HuH-7 (cell line): ENCODE measurements at regions not wholly inside any gene's neighbourhood (a gene's known extent, or its start where the extent isn't known, plus 50 kb on each side); places are given as distances from the start of the nearest gene placed in this dataset.
A peak's percentile ranks its signal among the peaks of the same experiment; 100 is the strongest.
"Not testable (repeated sequence)": the region's sequence is repeated elsewhere in the genome, so short reads cannot be mapped to it uniquely, and the experiment has no call there.

Source experiments
- DNase-seq: peaks from one replicate; pipeline ENCODE4 v3.0.0; 2011; ENCODE audit warnings: low spot score

GRCh38 chr2:84132370-84132769, 326.7 kb downstream of the SUCLG1 start:
- no peak for DNase-seq

DNA sequence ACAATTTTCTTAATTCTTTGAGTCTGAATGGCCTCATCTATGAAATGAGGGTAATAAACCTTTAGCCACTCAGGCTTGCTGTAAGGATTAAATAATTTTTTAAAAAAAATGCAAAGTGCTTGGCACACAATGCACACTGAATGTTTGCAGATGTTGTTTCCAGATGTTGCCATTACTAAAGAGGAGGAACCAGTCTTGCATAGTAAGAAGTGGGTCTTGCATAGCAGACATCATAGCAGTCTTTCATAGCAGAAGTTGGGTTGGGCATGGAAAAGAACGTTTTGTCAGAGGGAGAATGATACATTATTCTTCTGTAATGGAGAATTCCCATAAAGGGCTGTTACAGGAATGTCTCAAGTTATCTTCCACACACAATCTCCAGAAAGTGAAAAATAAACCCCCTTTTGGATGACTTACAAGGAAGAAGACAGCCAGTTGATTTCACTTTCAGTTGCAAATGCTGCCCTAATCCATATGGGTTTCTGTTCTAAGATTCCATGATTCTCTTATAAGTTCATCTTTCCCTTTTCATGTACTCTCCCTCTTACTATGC, 327.7 kb downstream of the SUCLG1 start:
- no peak for DNase-seq

DNA sequence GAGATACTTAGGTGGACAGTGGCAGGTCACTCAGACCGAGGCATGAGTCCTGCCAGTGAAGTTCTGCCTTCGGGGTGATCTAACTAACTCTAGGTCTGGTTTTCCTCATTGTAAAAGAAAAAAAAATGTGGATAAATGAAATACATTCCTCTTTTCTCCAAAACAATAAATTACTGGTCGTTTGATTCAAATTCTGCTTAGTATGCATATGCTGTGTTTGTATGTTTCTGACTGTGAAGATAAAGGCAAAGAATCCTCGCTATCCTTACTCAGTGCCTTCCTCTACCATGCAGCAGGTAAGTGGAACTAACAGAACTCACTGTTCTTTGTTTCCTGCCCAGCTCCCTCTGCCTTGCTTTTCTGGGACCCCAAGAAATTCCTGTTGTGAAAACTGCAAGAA, 330.1 kb downstream of the SUCLG1 start:
- DNase-seq, result no peak

- not testable (repeated sequence) for DNase-seq
Measured at GRCh38 chr2:84127812-84128211, 331.3 kb downstream of the SUCLG1 start.

DNA sequence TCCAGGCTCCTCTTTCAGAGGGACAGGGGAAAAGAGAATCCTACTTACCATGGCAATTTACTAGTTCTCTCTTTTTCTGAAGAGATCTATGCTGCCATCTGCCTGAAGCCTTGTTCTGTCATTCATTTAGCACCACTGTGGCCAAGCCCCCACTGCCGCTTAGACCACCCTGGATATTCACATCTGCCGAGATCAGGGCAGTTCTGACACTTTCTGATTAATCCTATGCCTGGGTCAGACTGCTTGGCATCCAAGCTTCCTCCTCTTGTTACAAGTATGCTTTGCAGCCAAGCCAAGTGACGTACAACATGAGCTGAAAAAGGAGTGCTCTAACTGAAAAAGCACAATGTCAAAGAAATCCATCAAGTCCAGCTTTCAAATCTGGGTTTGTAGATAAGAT, 332.6 kb downstream of the SUCLG1 start:
- DNase-seq, result no peak

DNA sequence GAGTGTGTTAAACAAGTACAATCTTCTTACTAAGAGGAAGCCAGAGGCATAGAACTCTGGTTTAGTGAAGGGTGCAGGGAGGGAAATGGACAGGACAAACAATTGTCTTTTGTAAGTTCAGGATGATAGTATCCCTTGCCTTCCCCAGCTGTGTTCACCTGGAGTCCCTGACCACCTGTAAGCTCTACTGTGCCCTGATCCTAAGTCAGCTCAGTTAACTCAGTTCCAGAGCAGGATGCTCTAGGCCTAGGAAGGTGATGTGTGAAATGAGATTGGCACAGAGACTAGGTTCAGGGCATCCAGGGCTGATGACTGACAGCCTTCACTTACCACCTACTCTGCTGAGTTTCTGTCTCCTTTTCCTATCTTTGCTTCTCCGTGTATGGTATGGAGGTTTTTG, 333.0 kb downstream of the SUCLG1 start:
- no peak for DNase-seq

- no peak for DNase-seq
Measured at GRCh38 chr2:84116143-84116542, 342.9 kb downstream of the SUCLG1 start.

GRCh38 chr2:84115173-84115857, 343.8 kb downstream of the SUCLG1 start:
- no peak for DNase-seq

GRCh38 chr2:84103816-84104527, 355.1 kb downstream of the SUCLG1 start:
- not testable (repeated sequence) for DNase-seq

DNA sequence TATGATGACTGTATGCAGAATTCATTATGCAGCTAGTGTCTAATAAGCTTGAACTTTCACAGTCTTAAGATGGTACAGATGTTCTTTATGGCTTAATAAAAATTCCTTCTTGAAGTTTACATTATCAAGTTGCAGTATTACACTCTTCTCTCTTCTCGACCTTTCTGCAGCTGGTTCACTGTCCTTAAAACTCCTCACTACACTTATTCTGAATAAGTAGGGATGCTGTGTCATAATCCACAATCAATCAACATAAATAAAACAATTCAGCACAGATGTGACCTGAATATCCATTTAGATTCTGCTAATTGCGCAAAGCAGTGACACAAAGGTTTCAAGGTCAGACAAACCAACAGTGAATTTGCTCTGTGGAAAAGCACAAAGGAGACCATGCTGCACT, 356.8 kb downstream of the SUCLG1 start:
- no peak for DNase-seq

GRCh38 chr2:84088656-84089055, 370.4 kb downstream of the SUCLG1 start:
- no peak for DNase-seq

DNA sequence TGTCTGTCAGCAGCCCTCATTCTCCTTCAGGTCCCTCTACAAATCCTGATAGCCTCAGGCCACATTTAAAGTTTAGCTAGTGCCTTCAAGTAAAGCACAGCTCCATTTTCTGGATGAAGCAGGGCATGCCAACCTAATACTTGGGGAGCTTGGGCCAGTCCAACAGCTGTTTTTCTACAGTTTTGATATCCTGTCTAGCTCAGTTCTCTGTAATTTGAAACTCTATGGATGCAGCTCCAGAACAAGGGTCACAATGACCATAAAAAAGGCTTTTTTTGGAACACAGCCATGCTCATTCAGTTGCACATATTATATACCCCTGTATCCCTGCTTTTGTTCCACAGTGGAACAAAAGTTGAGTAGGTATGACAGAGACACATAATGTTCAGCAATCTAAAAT, 373.5 kb downstream of the SUCLG1 start:
- no peak for DNase-seq

DNA sequence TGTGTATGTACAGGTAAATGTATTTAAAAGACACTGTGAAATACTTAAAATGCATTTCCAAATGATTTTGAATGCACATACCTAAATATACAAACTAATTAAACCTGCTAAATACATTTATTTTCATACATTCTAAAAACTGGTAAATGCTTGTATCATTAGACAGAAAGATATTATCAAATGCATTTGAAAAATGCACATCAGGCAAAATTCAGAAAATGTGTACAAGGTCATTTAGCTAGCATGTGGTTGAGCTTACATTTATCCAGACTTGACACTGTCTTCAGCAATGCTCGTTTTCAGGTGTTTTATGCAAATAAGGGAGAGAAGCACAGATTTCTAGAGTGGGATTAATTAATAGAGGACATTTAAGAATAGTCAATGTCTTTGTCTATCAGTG, 374.2 kb downstream of the SUCLG1 start:
- no peak for DNase-seq

- DNase-seq, result no peak
Measured at GRCh38 chr2:84083984-84084383, 375.1 kb downstream of the SUCLG1 start.

GRCh38 chr2:84078471-84078870, 380.6 kb downstream of the SUCLG1 start:
- no peak for DNase-seq

- peak; percentile 9 for DNase-seq
Measured at GRCh38 chr2:84077496-84077895, 381.6 kb downstream of the SUCLG1 start.

GRCh38 chr2:84071050-84071449, 388.0 kb downstream of the SUCLG1 start:
- DNase-seq, result no peak

DNA sequence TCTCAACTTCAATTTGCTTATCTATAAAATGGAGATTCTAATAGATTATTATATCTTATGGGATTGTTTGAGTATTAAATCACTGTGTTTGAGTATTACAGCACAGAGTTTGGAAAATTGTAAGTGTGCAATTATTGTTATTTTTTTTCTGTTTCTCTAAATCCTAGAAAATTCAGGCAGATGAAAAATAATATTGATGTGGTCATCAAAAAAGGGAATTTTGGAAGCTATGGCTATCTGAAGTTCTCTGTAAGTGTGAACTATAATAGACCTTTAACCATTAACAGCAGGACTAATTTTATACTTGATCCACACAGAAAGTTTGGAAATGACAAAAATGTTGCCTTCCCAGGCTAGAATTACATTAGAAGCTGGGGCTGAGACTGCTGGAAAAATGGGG, 393.2 kb downstream of the SUCLG1 start:
- DNase-seq, result no peak

DNA sequence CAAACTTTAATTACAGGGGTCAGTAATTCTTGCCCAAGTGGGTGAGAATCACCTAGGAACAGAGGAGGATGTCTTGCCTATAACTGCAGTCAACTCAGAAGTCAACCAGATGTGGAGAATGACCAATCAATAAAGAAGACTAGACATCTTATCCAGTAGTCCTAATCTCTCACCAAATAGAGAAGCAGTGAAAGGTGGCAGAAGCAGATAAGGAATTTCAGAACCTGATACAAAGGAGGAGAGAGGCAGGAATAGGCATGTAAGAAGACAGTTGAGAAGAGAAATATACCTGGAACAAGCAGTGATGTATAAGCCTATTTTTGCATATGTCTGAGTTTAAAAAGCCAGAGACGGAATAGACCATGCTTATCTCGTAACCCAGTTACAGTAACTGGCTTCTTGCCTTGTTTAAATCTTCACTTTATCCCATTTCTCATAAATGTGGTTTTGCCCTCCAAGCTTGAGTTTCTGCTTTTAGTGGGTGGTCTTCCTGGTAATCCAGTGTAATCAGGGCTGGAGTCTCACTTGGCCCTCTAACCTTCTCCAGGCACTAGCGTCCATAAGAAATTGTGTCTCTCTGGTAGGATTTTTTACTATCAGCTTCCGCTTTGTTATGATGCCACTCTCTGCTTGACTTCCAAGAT, 401.0 kb downstream of the SUCLG1 start:
- DNase-seq, result no peak

DNA sequence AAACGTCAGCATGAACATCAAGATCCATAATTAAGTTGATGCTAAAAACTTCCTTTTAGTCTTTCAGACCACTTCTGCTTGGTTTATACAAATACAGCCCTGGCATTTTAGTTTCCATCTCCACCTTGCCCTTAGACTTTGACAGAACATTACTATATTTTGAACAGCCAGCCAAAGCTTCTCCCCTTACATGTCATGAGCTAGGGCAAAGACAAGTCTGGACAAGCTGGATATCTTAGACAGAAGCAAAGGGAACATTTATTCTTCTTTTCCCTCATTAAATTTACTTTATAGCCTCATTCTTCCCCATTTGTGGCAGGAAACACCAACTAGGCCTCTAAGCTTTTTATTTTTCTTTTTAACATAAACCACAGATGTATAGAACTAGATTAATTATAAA, 403.3 kb downstream of the SUCLG1 start:
- DNase-seq, result no peak

DNA sequence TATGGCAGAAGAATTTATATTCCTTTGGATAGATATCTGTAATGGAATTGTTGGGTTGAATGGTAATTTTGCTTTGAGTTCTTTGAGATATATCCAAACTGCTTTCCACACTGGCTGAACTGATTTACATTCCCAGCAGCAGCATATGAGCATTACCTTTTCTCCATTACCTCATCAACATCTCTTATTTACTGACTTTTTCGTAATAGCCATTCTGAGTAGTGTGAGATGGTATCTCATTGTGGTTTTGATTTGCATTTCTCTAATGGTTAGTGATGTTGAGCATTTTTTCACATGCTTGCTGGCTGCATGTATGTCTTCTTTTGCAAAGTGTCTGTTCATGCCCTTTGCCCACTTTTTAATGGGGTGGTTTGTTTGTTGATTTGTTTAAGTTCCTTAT, 404.5 kb downstream of the SUCLG1 start:
- not testable (repeated sequence) for DNase-seq

DNA sequence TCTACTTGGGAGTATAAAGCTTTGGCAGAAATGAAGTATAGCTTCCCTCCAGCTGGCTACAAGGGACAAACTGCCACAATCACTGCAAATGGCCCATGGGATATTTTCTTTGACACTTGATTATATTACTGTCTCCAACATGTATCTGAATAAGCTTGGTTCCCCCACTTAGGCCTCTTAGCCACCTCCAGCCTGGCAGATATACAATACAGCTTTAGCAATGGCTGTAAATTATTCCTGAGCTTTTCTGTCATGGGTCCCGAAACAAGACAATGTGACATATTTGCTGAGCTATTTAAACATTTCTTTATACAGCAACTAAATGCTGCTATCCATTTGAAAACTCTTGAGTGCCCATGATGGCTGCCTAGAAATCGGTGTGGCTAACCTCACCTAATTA, 406.2 kb downstream of the SUCLG1 start:
- no peak for DNase-seq

DNA sequence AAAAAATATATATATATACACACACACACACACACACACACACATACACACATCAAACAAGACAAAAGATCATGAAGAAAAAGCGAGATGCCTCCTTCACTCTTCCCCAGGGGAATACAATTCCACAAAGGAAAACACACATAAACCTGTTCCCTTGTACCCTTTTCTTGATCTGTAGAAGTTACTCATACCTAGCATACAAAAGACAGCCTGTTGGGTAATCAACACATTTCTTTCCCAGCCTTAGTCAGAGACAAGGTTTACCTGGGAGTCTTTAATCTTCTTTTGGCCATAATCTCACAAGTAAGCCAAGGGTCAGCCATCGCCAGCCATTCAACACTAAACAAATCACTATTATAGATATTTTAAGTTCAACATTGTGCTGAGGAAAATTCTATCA, 407.0 kb downstream of the SUCLG1 start:
- DNase-seq, result no peak
